HG03097 (cell line): ENCODE measurements at regions not wholly inside any gene's neighbourhood (a gene's known extent, or its start where the extent isn't known, plus 50 kb on each side); places are given as distances from the start of the nearest gene placed in this dataset.

Source experiments
- ATAC-seq: cut with Tn5 transposase; IDR thresholded peaks from one replicate; pipeline ENCODE4 v1.9.1; 2021; ENCODE audit not compliant: unreplicated experiment, low FRiP score

- ATAC-seq = no peak
Observed at GRCh38 chr13:83943530-83944279, 61.4 kb upstream of the SLITRK1 start.

- ATAC-seq = no peak
Observed at GRCh38 chr13:83941701-83942335, 59.5 kb upstream of the SLITRK1 start.

- no peak for ATAC-seq
Observed at GRCh38 chr13:83940742-83941141, 58.5 kb upstream of the SLITRK1 start.

GRCh38 chr13:83937579-83937978, 55.3 kb upstream of the SLITRK1 start:
- no peak for ATAC-seq

- no peak for ATAC-seq
Observed at GRCh38 chr13:83935566-83935965, 53.3 kb upstream of the SLITRK1 start.
